GM21737 (cell line): ENCODE measurements at regions not wholly inside any gene's neighbourhood (a gene's known extent, or its start where the extent isn't known, plus 50 kb on each side); places are given as distances from the start of the nearest gene placed in this dataset.

ENCODE experiments used
- ATAC-seq: cut with Tn5 transposase; IDR thresholded peaks from one replicate; pipeline ENCODE4 v1.9.1; 2021; ENCODE audit warnings: mild to moderate bottlenecking, moderate library complexity; ENCODE audit not compliant: unreplicated experiment

DNA sequence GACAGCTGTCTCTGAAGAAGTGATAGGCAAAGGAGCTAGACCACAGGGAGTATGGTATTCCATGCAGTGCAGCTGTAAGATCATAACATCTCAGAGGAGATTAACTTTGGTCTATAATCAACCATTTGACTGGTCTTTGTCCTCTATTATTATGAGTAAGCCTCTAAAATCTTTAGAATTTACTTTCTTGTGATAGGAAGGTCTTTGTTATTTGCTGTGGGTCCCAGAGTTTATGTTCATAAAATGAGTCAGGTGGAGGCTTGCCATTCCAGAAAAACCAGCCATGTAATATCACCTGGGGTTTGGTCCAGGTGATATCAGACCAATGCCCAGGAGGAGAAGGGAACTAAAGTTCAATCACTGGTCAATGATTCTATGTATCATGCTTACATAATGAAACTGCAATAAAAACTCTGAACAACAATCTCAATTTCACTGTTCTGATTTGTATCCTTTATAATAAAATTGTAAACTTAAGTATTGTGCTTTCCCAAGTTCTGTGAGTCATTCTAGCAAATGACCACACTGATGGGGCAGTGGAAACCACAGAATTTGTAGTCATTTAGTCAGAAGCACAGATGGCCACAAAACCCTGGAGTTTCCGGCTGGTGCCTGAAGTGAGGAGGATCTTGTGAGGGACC, 239.6 kb upstream of the TRAM1L1 start:
- ATAC-seq = no peak

DNA sequence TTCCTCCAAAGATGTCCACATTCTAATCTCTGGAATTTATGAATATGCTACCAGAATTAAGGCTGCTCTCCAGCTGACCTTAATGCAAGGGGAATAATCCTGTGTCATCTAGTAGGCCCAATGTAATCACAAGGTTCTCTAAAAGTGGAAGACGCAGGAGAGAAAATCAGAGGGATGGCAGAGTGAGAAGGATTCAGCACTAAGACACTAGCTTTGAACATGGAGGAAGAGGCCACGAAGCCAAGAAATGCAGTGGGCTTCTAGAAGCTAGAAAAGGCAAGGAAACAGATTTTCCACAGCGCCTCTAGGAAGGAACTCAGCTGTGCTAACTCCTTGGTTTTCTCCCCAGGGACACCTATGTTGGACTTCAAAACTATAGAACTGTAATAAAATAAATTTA, 240.7 kb upstream of the TRAM1L1 start:
- no peak for ATAC-seq

DNA sequence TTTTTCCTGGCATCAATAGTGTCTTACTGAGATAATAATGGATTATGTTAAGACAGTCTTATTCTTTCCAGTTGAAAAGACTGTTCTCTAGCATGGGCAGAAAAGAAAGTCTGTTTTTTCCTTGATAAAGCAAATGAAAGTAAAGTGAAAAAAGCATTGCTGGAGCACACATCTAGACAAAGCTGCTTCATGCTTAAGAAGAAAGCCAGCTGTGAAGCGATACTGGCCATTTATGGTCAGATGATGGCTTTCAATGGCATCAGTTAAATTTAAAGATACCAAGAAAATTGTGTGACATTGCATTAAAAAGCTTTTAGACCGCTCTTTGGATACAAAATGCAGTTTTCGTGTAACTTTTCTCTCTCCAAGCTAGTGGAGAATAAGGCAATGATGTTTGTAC, 242.1 kb upstream of the TRAM1L1 start:
- ATAC-seq = no peak

DNA sequence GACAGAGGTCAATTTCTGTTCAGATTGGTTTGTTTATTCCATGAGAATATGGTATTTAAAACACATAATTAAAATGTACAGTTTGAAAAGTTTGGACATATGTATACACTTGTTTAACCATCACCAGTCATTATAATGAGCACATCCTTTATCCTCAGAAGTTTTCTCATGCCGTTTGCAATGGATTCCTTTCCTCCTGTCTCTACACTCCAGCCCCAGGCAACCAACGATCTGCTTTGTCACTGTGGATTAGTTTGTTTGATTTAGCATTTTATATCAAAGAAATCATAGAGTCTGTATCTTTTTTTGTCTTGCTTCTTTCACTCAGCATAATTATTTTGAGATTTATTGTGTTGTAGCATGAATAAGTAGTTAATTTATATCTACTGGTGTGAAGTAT, 243.0 kb upstream of the TRAM1L1 start:
- no peak for ATAC-seq

DNA sequence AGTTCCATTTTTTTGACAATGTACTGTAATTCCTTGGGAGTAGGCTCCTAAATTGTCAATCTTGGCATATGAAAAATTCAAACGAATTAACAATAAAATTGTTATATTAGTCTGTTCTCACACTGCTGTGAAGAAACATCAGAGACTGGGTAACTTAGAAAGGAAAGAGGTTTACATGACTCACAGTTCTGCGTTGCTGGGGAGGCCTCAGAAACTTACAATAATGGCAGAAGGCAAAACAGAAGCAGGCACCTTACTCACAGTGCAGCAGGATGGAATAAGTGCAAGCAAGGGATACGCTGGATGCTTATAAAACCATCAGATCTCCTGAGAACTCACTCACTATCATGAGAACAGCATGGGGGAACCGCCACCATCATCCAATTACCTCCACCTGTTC, 246.4 kb upstream of the TRAM1L1 start:
- ATAC-seq = no peak

DNA sequence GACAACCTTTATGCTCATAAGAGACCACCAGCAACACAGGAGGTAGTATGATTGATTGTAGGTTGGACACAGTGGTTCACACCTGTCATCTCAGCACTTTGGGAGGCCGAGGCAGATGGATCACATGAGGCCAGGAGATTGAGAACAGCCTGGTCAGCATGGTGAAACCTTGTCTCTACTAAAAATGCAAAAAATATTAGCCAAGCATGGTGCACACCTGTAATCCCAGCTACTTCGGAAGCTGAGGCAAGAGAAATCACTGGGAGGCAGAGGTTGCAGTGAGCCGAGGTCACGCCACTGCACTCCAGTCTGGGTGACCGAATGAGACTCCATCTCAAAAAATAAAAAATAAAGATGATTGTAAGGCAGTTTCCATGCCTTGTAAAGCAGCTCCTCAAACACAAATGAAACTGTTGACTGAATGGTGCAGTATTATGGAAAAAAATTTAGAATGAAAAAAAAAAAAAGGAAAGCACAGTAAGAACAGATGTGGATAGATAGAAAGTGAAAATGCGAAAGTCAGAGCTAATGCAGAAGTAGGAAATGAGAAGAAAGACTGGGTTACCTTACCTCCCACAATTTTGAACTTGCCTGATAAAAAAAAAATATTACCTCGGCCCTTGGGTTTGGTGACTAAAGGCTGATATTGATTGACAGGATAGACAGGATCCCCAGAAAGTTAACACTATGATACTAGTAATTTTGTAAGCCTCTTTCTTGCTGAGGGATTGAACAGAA, 249.2 kb upstream of the TRAM1L1 start:
- no peak for ATAC-seq

DNA sequence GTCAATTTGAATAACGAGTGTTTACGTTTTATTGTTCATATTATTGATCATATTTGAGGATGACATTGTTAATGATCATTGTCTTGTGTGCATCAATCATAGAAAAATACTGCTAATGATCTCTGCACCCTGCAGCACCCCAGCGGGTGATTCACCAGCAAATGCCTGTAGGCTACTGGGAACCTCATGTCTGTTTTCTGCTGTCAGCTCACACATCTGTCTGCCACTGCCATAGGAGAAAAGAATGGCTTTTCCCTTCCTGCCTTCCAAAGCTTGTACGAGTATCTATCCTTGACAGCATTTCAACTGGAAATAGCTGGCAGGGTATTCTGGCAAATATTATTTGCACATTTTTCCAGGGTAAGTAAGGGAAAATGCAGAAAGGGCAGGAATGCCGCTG, 272.1 kb upstream of the TRAM1L1 start:
- no peak for ATAC-seq

DNA sequence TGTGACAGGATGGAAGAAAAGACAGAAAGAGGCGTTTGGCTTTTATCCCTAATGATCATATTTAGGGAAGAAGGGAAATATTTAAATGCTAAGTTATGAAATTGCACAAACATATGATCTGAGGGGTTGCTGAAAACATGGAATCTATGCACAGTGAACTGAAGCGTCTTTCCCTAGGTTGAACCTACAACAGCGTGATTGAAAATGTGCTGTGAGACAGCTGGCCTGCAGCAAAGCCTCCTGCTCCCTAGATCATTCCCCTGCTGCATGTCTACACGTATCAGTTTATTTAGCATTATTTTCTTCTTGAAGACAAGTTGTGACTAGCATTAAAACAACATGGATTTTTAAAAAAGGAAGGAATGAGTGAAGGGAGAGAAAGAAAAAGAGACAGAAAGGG, 272.5 kb upstream of the TRAM1L1 start:
- ATAC-seq = no peak

DNA sequence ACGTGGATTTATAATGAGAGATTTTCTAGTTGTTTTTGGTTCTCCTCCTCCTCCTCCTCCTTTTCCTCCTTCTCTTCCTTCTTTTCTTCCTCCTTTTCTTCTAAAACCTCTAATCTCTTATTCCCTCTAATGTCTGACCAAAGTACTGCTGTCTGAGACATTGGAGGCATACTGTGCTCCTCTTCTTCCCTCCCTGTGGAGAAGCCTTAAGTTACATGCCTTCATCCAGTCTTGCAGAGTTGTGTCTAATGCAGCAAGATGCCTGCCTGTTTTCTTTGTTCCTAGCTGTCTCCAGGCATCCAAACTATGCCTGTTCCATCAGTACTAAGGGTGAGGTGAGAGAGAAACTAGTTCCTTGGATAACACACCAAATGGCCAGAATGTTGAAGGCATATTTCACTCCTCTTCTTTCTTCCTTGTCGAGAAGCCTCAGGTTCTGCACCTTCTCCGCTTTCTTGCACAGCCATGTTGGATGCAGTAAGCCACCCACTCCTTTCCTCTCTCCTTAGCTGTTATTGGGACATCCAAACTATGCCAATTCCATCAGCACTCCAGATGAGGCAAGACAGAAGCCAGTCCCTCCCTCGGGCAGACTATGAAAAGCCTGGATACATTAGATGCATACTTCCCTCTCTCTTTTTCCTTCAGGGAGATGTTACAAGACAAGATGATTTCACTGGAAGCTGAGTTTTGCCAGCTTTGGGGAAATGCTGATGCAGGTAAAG, 285.7 kb upstream of the TRAM1L1 start:
- no peak for ATAC-seq

DNA sequence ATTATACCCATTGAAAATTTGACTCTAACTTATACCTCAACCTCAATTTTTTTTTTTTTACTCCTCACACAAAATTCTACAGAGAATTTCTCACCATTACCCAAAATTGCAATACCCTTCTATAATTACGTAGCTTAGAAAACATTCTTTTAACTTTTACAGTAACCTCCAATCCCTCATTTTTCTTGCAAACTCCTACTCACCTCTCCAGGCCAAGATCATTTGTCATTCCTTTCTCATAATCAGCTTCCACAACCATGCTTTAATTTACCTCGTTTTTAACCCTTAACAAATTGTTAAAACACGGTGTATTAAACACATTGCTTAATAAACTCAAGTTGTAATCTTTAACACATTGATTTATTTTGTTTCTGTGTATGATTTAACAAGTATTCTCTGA, 289.7 kb upstream of the TRAM1L1 start:
- no peak for ATAC-seq

DNA sequence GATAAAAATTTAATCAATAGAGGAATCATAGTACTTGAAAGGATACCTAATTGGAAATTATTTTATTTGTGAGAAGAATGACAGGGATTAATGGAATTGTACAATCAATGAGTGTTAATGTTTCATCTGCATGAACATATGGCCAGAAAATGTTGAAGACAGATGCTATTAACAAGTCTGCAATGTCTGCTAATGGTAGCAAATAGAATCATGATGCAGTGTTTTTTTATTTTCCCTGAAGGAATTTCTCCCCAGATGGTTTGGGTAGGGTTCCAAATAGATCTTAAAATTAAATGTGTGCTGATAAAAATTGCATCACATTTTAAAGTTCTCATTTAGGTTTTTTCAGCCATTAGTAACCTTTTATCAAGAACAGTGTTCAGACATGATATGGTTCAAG, 291.3 kb upstream of the TRAM1L1 start:
- ATAC-seq = no peak

DNA sequence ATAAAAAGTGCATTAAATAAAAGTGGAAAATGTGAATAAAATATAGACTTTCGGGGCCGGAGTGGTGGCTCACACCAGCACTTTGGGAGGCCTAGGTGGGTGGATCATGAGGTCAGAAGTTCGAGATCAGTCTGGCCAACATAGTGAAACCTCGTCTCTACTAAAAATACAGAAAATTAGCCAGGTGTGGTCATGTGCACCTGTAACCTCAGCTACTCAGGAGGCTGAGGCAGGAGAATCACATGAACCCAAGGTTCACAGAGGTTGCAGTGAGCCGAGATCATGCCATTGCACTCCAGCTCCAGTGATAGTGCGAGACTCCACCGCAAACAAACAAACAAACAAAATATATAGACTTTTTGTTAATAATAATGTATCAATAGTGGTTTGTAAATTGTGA, 293.6 kb upstream of the TRAM1L1 start:
- ATAC-seq = no peak

DNA sequence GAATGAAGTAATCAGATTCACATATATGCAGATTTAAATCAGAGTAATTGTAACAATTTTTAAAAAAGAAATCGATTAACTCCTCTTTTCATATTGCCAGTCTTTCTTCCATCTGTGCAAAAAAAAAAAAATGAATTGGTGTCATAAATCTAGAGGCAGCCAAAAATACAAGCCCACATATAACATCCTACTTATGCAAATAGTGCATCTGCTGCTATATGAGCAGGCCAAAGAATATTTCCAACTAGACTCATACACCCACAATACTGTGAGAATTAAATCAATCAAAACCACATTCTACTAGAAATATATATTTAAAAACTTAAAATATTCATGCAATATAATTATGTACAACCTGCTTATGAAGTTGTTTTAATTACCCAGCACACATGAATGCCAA, 298.1 kb upstream of the TRAM1L1 start:
- no peak for ATAC-seq

DNA sequence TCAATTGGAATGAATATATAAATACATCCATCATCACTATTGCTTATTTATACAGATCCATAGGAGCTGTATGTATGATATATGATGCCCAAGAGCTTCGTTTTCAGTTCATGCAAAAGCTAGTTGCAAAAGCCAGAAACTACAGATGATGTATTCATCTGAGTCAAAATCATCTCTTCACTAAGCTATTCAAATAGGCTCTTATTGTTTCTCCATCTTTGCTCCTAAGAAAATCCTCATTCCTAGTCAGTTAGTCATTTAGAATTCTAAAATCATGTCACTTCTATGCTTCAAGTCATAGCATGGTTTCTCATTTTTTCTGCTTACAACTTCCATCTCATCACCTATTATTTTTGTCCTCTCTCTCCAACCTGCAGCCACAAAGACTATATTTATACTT, 300.1 kb upstream of the TRAM1L1 start:
- ATAC-seq = no peak

DNA sequence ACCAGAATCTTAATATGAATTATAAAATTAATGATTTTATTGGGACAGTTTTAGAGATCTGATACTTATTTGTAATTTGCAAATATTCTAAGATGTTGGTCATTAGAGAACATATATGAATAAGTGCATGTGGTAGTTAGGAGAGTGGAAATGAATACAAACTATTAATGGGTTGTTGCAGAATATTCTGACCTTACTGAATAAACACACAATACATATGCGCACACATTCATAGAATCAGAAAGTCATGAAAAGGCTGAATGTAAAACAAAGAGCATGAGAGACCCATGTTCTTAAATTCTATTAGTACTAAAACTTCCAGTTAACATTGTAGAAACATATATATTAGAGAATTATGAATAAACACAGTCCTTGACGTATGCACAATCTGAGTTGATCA, 301.7 kb upstream of the TRAM1L1 start:
- no peak for ATAC-seq

DNA sequence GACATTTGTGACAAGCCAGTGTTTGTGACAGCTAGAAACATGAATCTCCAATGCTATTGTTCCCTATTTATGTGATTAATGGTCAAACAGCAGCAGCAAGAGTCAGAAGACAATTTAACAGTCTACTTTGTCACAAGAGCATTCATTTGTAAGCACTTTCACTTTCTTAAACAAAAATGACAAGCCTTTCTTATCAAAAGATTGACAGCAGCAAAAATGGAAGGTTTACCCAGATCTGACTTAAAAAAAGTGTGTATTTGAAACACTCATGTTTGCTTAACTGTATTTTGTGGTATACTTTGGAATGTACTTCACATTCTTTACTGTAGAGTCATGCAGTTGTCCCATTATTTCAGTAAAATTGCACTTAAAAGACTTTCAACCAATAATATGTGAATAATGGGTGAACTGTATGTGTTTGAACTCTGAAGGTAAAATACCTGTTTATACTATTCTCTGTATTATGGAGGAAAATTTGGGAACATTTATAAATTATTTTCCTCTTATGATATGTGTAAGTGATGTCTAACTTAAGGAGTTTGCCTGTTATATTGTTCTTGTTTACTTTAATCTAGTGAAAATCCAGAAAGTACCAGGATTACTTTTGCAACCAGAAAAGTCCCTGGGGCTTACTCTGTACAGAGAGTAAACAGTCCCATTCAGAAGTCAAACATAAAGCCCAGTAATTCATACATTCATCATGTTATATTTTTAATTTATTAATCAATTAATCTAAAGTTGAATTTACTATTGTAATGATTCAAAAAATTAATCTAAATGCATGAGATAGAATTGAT, 314.9 kb upstream of the TRAM1L1 start:
- ATAC-seq = no peak

DNA sequence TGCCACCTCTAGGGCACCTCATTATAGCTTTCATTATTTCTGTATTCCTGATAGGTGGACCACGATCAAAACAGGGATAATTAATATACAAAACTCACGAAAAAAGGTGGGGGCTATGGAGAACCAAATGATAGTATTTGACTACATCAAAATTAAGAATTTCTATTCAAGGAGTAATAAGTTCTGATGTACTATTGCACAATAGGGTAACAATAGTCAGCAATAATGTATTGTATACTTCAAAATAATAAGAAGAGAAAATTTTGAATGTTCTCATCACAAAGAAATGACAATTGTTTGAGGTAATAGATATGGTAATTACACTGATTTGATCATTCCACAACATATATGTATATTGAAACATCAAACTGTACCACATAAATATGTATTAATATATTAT, 327.3 kb upstream of the TRAM1L1 start:
- ATAC-seq = no peak

DNA sequence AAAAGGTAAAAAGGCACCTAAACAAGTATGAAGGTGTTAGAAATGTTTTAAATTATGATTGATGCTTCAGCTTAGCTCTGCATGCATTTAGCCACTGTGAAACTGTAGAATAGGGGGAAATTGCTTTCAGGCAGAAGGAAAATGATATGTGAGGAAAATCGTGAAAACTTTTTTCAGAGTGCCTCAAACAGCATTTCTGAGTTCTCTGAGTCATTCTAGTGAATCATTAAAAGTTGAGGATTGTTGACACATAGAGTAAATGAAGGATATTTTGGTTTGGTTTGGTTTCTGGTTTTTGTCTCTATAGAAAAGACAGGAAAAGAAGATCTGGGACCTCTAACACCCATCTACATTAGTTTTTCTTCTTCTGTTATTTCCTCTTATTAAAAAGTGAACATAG, 332.5 kb upstream of the TRAM1L1 start:
- ATAC-seq = no peak

DNA sequence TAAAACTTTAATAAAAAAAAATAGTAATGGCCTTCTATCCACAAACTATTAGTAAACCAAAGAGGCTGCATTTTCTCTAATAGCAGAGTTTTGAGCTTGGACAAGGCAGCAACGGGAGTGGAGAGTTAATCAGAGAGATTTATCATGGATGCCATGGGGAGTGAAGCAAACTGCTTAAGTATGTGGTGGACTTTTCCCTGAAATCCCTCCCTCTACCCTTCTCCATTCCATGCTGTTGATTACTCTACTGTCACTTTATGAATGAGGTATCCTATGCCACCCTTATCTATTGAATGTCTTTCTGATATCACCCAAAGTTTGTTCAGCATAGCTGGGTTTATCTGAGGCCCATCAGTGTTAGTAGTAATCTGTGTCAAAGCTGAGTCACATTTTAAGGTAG, 335.6 kb upstream of the TRAM1L1 start:
- no peak for ATAC-seq

DNA sequence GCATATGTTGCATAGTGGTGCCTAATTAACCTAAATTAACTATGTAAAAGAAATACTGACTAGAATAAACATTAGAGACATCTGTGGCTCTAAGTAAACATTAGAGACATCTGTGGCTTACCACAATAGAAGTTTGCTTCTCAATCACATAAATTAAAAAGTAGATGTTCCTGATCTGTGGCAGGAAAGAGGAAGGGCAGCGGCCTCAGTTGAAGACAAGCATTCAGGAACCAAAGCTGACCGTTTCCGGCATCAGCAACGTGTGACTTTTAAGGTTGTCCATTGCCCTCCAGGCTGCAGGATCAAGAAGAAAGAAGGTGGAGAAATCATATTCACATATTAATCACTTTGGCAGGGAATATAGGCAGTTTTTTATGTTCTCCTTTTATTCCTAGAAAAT, 336.3 kb upstream of the TRAM1L1 start:
- no peak for ATAC-seq

DNA sequence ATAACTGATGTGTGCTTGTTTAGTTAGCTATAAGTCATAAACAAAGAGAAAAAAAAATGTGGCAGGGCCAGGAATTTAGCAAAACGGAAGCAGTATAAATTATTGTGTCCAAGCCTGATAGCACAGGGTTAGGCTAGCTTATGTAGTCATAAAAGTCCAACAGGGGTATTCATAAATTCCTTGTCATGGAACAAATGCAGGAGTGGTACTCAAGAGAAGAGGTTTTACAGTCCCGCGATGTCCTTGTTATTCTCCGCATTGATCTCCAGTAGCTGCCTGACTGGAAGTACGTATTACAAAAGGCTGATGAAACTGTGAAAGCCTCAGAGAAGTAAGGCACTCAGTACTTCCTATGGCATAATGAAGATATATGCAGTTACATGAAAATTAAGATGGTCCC, 336.9 kb upstream of the TRAM1L1 start:
- ATAC-seq = no peak

DNA sequence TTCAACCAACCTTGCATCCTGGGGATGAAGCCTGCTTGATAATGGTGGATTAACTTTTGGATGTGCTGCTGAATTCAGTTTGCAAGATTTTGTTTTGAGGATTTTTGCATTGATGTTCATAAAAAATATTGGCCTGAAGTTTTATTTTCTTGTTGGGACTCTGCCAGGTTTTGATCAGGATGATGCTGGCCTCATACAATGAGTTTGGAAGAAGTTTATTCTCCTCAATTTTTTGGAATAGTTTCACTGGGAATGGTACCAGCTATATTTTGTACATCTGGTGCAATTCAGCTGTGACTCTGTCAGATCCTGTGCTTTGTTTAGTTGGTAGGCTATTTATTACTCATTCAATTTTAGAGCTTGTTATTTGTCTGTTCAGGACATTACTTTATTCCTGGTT, 340.3 kb upstream of the TRAM1L1 start:
- ATAC-seq = no peak
